ENCODE measurements at regions not wholly inside any gene's neighbourhood (a gene's known extent, or its start where the extent isn't known, plus 50 kb on each side); places are given as distances from the start of the nearest gene placed in this dataset.

- Histone ChIP-seq H3K27ac (ENCODE audit: low read depth in 2 of 2, low read length in 2 of 2) (no peak overlapping the region), H3K9me3 (ENCODE audit: control insufficient read depth in 2 of 3, insufficient read depth in 1 of 3, low read length in 3 of 3) (no peaks in the 10 kb centered on the region), H3K9ac (ENCODE audit: low read length in 3 of 3) (no peak overlapping the region), H3K27me3 (ENCODE audit: control insufficient read depth, insufficient read depth, low read length) (no peaks in the 10 kb centered on the region), H3K4me3 (ENCODE audit: low read length in 3 of 3) (no peak overlapping the region), H3K36me3 (ENCODE audit: control insufficient read depth in 2 of 3, insufficient read depth in 3 of 3, low read length in 3 of 3) (no peaks in the 10 kb centered on the region), H3K4me1 (ENCODE audit: control insufficient read depth in 2 of 3, insufficient read depth in 2 of 3, low read depth in 1 of 3, low read length in 3 of 3) (no peaks in the 10 kb centered on the region)
- DNase-seq (no peak), FAIRE-seq (no peak)
- TF ChIP-seq CTCF (IDR thresholded peaks at IDR 0.05; ENCODE audit: borderline replicate concordance, extremely low read depth, insufficient read depth) = no peak
- intact Hi-C loops (cut with DNase I) = no loop called here
Measured at GRCh38 chr6:119584088-119584487, 234.5 kb upstream of the MAN1A1 start.

DNA sequence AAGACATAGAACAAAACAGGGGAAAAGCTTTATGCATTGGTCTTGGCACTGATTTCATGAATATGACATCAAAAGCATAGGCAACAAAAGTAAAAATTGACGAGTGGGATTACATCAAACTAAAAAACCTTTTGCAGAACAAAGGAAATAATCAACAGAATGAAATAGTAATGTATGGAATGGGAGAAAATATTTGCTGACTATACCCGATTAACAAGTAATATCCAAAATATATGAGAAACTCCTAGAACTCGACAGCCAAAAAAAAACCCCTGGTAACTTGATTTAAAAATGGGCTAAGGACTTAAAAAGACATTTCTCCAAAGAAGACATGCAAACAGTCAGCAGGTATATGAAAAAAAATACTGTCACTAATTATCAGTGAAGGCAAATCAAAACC, 231.7 kb upstream of the MAN1A1 start:
- no peaks in the 10 kb centered on the region for H3K27me3 ChIP-seq (ENCODE audit: control insufficient read depth, insufficient read depth, low read length)
- intact Hi-C loops (cut with DNase I) = no loop called here
- H3K4me1 ChIP-seq (ENCODE audit: control insufficient read depth in 2 of 3, insufficient read depth in 2 of 3, low read depth in 1 of 3, low read length in 3 of 3) = no peaks in the 10 kb centered on the region
- peaks cover 0 to 6% (median 0%) of the 10 kb centered on the region in 3 donors for H3K9me3 ChIP-seq (ENCODE audit: control insufficient read depth in 2 of 3, insufficient read depth in 1 of 3, low read length in 3 of 3)
- DNase-seq = no peak
- no peak overlapping the region for H3K4me3 ChIP-seq (ENCODE audit: low read length in 3 of 3)
- H3K9ac ChIP-seq (ENCODE audit: low read length in 3 of 3) = no peak overlapping the region
- H3K36me3 ChIP-seq (ENCODE audit: control insufficient read depth in 2 of 3, insufficient read depth in 3 of 3, low read length in 3 of 3) = no peaks in the 10 kb centered on the region
- TF ChIP-seq CTCF (IDR thresholded peaks at IDR 0.05; ENCODE audit: borderline replicate concordance, extremely low read depth, insufficient read depth) = no peak
- FAIRE-seq = no peak
- no peak overlapping the region for H3K27ac ChIP-seq (ENCODE audit: low read depth in 2 of 2, low read length in 2 of 2)

- H3K4me3 ChIP-seq (ENCODE audit: low read length in 3 of 3) = no peak overlapping the region
- peaks cover 0 to 11% (median 0%) of the 10 kb centered on the region in 3 donors for H3K9me3 ChIP-seq (ENCODE audit: control insufficient read depth in 2 of 3, insufficient read depth in 1 of 3, low read length in 3 of 3)
- no peaks in the 10 kb centered on the region for H3K36me3 ChIP-seq (ENCODE audit: control insufficient read depth in 2 of 3, insufficient read depth in 3 of 3, low read length in 3 of 3)
- no peak for DNase-seq
- no peak overlapping the region for H3K9ac ChIP-seq (ENCODE audit: low read length in 3 of 3)
- intact Hi-C loops (cut with DNase I) = no loop called here
- TF ChIP-seq CTCF (IDR thresholded peaks at IDR 0.05; ENCODE audit: borderline replicate concordance, extremely low read depth, insufficient read depth) = no peak
- no peak for FAIRE-seq
- no peak overlapping the region for H3K27ac ChIP-seq (ENCODE audit: low read depth in 2 of 2, low read length in 2 of 2)
- H3K27me3 ChIP-seq (ENCODE audit: control insufficient read depth, insufficient read depth, low read length) = no peaks in the 10 kb centered on the region
- H3K4me1 ChIP-seq (ENCODE audit: control insufficient read depth in 2 of 3, insufficient read depth in 2 of 3, low read depth in 1 of 3, low read length in 3 of 3) = no peaks in the 10 kb centered on the region
Measured at GRCh38 chr6:119575721-119576120, 226.2 kb upstream of the MAN1A1 start.

DNA sequence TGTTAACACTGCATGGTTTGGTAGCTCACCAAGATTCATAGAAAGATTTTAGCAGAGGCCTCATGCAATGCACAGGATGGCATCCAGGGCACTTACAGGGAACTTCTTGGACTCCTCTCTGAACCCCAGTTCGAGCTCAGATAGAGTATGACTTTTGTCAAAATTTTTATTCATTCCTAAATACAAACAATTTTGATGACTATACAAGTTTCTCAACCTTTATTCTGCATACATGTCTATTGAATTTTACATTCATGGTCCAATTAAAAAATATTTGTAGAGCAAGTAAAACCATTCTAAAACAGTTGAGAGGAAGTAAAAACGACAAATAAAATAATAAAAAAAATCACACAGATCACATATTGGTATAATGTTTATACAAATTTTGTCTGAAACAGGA, 219.0 kb upstream of the MAN1A1 start:
- TF ChIP-seq CTCF (IDR thresholded peaks at IDR 0.05; ENCODE audit: borderline replicate concordance, extremely low read depth, insufficient read depth) = no peak
- no peaks in the 10 kb centered on the region for H3K4me1 ChIP-seq (ENCODE audit: control insufficient read depth in 2 of 3, insufficient read depth in 2 of 3, low read depth in 1 of 3, low read length in 3 of 3)
- intact Hi-C loops (cut with DNase I) = no loop called here
- H3K27me3 ChIP-seq (ENCODE audit: control insufficient read depth, insufficient read depth, low read length) = no peaks in the 10 kb centered on the region
- no peak overlapping the region for H3K27ac ChIP-seq (ENCODE audit: low read depth in 2 of 2, low read length in 2 of 2)
- H3K36me3 ChIP-seq (ENCODE audit: control insufficient read depth in 2 of 3, insufficient read depth in 3 of 3, low read length in 3 of 3) = no peaks in the 10 kb centered on the region
- FAIRE-seq = peak; percentile 25
- H3K9ac ChIP-seq (ENCODE audit: low read length in 3 of 3) = no peak overlapping the region
- H3K9me3 ChIP-seq (ENCODE audit: control insufficient read depth in 2 of 3, insufficient read depth in 1 of 3, low read length in 3 of 3) = no peaks in the 10 kb centered on the region
- no peak overlapping the region for H3K4me3 ChIP-seq (ENCODE audit: low read length in 3 of 3)
- no peak for DNase-seq

Data from kidney (tissue), 13 donors.